ENCODE measurements at regions not wholly inside any gene's neighbourhood (a gene's known extent, or its start where the extent isn't known, plus 50 kb on each side); places are given as distances from the start of the nearest gene placed in this dataset.

- no peak for TF ChIP-seq CTCF (IDR thresholded peaks at IDR 0.05)
- no peak for TF ChIP-seq POLR2AphosphoS5 (IDR thresholded peaks at IDR 0.05; ENCODE audit: insufficient read depth in 1 of 2, low read depth in 1 of 2)
Measured at GRCh38 chr5:30894811-30895210, 298.7 kb upstream of the CDH6 start.
